22Rv1 (cell line): ENCODE measurements at regions not wholly inside any gene's neighbourhood (a gene's known extent, or its start where the extent isn't known, plus 50 kb on each side); places are given as distances from the start of the nearest gene placed in this dataset.

Experiments
- CTCF ChIP-seq: fragments of 450-650 bp; IDR thresholded peaks from 2 replicates; pipeline ENCODE4 v1.5.1; 2017; ENCODE audit warnings: mild to moderate bottlenecking
- ZFX ChIP-seq: fragments of 450-650 bp; IDR thresholded peaks from 2 replicates; pipeline ENCODE4 v1.6.1; 2017; ENCODE audit warnings: antibody characterized with exemption, borderline replicate concordance

- no peak for TF ChIP-seq CTCF
- TF ChIP-seq ZFX, result no peak
Observed at GRCh38 chr19:28457620-28458019, 755.3 kb downstream of the UQCRFS1 start.
